ENCODE measurements at regions not wholly inside any gene's neighbourhood (a gene's known extent, or its start where the extent isn't known, plus 50 kb on each side); places are given as distances from the start of the nearest gene placed in this dataset.

- H3K4me3 ChIP-seq (ENCODE audit: low read length): no peak overlapping the region
- TF ChIP-seq CTCF (IDR thresholded peaks at IDR 0.05; ENCODE audit: low read depth, low read length, poor library complexity, severe bottlenecking) (no peak), EZH2phosphoT487 (IDR thresholded peaks at IDR 0.05; ENCODE audit: borderline replicate concordance, low read length) (no peak)
- no peak overlapping the region for H3K27ac ChIP-seq (ENCODE audit: low read depth, low read length)
Measured at GRCh38 chr3:177898185-177898584, 638.1 kb upstream of the KCNMB2 start.

GRCh38 chr3:177899275-177900067, 636.8 kb upstream of the KCNMB2 start:
- no peak overlapping the region for H3K4me2 ChIP-seq (ENCODE audit: low read length)
- no peaks in the 10 kb centered on the region for H3K9me2 ChIP-seq (replicated peaks; ENCODE audit: control insufficient read depth, low read length)
- no peaks in the 10 kb centered on the region for H3K36me3 ChIP-seq (ENCODE audit: control insufficient read depth, low read length)
- TF ChIP-seq CTCF (IDR thresholded peaks at IDR 0.05; ENCODE audit: low read depth, low read length, poor library complexity, severe bottlenecking) (no peak), EZH2phosphoT487 (IDR thresholded peaks at IDR 0.05; ENCODE audit: borderline replicate concordance, low read length) (no peak)
- H3K4me1 ChIP-seq (ENCODE audit: control insufficient read depth, low read length): no peaks in the 10 kb centered on the region
- H3K27ac ChIP-seq (ENCODE audit: low read depth, low read length): no peak overlapping the region
- H3F3A ChIP-seq (ENCODE audit: control insufficient read depth, insufficient read depth): no peaks in the 10 kb centered on the region
- no peak overlapping the region for H3K4me3 ChIP-seq (ENCODE audit: low read length)
- H4K20me1 ChIP-seq (ENCODE audit: control insufficient read depth, insufficient read depth, low read depth, low read length): no peaks in the 10 kb centered on the region
- no peaks in the 10 kb centered on the region for H3K27me3 ChIP-seq (ENCODE audit: control insufficient read depth, low read length)
- H3K9me3 ChIP-seq (ENCODE audit: control insufficient read depth, insufficient read depth, low read length): peaks cover 21% of the 10 kb centered on the region
- no peaks in the 10 kb centered on the region for H3K79me2 ChIP-seq (ENCODE audit: control insufficient read depth, low read length)

More at GRCh38 chr3:177898185-177898584, 638.1 kb upstream of the KCNMB2 start:
- no peaks in the 10 kb centered on the region for H3K9me2 ChIP-seq (replicated peaks; ENCODE audit: control insufficient read depth, low read length)
- no peaks in the 10 kb centered on the region for H3K79me2 ChIP-seq (ENCODE audit: control insufficient read depth, low read length)
- no peaks in the 10 kb centered on the region for H3K36me3 ChIP-seq (ENCODE audit: control insufficient read depth, low read length)
- peaks cover 21% of the 10 kb centered on the region for H3K9me3 ChIP-seq (ENCODE audit: control insufficient read depth, insufficient read depth, low read length)
- H4K20me1 ChIP-seq (ENCODE audit: control insufficient read depth, insufficient read depth, low read depth, low read length): no peaks in the 10 kb centered on the region
- no peaks in the 10 kb centered on the region for H3K27me3 ChIP-seq (ENCODE audit: control insufficient read depth, low read length)
- H3F3A ChIP-seq (ENCODE audit: control insufficient read depth, insufficient read depth): no peaks in the 10 kb centered on the region
- H3K4me1 ChIP-seq (ENCODE audit: control insufficient read depth, low read length): no peaks in the 10 kb centered on the region
- H3K4me2 ChIP-seq (ENCODE audit: low read length): no peak overlapping the region

GRCh38 chr3:177902876-177903275, 633.4 kb upstream of the KCNMB2 start:
- no peaks in the 10 kb centered on the region for H3K4me1 ChIP-seq (ENCODE audit: control insufficient read depth, low read length)
- H4K20me1 ChIP-seq (ENCODE audit: control insufficient read depth, insufficient read depth, low read depth, low read length): no peaks in the 10 kb centered on the region
- no peak overlapping the region for H3K4me3 ChIP-seq (ENCODE audit: low read length)
- H3K79me2 ChIP-seq (ENCODE audit: control insufficient read depth, low read length): no peaks in the 10 kb centered on the region
- no peak overlapping the region for H3K4me2 ChIP-seq (ENCODE audit: low read length)
- H3K9me2 ChIP-seq (replicated peaks; ENCODE audit: control insufficient read depth, low read length): no peaks in the 10 kb centered on the region
- H3K27ac ChIP-seq (ENCODE audit: low read depth, low read length): no peak overlapping the region
- H3K36me3 ChIP-seq (ENCODE audit: control insufficient read depth, low read length): no peaks in the 10 kb centered on the region
- peaks cover 21% of the 10 kb centered on the region for H3K9me3 ChIP-seq (ENCODE audit: control insufficient read depth, insufficient read depth, low read length)
- H3K27me3 ChIP-seq (ENCODE audit: control insufficient read depth, low read length): no peaks in the 10 kb centered on the region
- no peaks in the 10 kb centered on the region for H3F3A ChIP-seq (ENCODE audit: control insufficient read depth, insufficient read depth)
- TF ChIP-seq CTCF (IDR thresholded peaks at IDR 0.05; ENCODE audit: low read depth, low read length, poor library complexity, severe bottlenecking) (no peak), EZH2phosphoT487 (IDR thresholded peaks at IDR 0.05; ENCODE audit: borderline replicate concordance, low read length) (no peak)
